HEK293 (cell line): ENCODE measurements at regions not wholly inside any gene's neighbourhood (a gene's known extent, or its start where the extent isn't known, plus 50 kb on each side); places are given as distances from the start of the nearest gene placed in this dataset.

Source experiments
- CTCF ChIA-PET: fragments of 350-600 bp; formaldehyde crosslinking; extraction: SDS; loops from one replicate; lab custom pipeline; 2021; ENCODE audit warnings: antibody characterized with exemption; lab: Yijun Ruan, JAX
- POLR2A ChIA-PET: fragments of 300-600 bp; formaldehyde crosslinking; extraction: SDS; loops from one replicate; lab custom pipeline; 2020; ENCODE audit warnings: antibody characterized with exemption, inconsistent platforms; lab: Yijun Ruan, JAX
- H3K27ac ChIP-seq: fragments of 200-500 bp; sonication (Bioruptor generic); 2 replicates; pipeline ENCODE4 v1.5.1; 2014; ENCODE audit warnings: low read depth, low read length, control low read depth, inconsistent platforms; ENCODE audit errors: extremely low read depth
- H3K36me3 ChIP-seq, 2 experiments: fragments of 200-500 bp in 1 of 2; sonication (Bioruptor generic) in 1 of 2; 1 replicate in 1 of 2; 2 replicates in 1 of 2; pipeline ENCODE4 v1.5.1; 2014 to 2017; ENCODE audit warnings: inconsistent platforms in 2 of 2, low read length in 2 of 2; ENCODE audit not compliant: control insufficient read depth in 2 of 2, insufficient read depth in 1 of 2
- H3K4me1 ChIP-seq: fragments of 200-500 bp; sonication (Bioruptor generic); 2 replicates; pipeline ENCODE4 v1.5.1; 2014; ENCODE audit warnings: mild to moderate bottlenecking, low read length, inconsistent platforms; ENCODE audit not compliant: control insufficient read depth, insufficient read depth
- H3K4me3 ChIP-seq: 2 replicates; pipeline ENCODE4 v1.5.1; 2011; ENCODE audit warnings: low read depth, mild to moderate bottlenecking, control low read depth, low read length, moderate library complexity
- H3K9me3 ChIP-seq: fragments of 200-500 bp; sonication (Bioruptor generic); 2 replicates; pipeline ENCODE4 v1.5.1; 2014; ENCODE audit warnings: low read depth, low read length, inconsistent platforms; ENCODE audit not compliant: control insufficient read depth, insufficient read depth
- GLI2 ChIP-seq: fragments of 450-650 bp; formaldehyde crosslinking; IDR thresholded peaks from 2 replicates; pipeline ENCODE4; 2017; ENCODE audit warnings: missing biosample characterization, missing genetic modification characterization, low read depth, borderline replicate concordance
- GLIS2 ChIP-seq: fragments of 450-650 bp; formaldehyde crosslinking; IDR thresholded peaks from 2 replicates; pipeline ENCODE4 v1.5.1; 2016; ENCODE audit warnings: missing biosample characterization, missing genetic modification characterization
- SCRT1 ChIP-seq: fragments of 450-650 bp; formaldehyde crosslinking; IDR thresholded peaks from 2 replicates; pipeline ENCODE4 v1.5.1; 2016; ENCODE audit warnings: missing biosample characterization, missing genetic modification characterization, borderline replicate concordance
- YY1 ChIP-seq: fragments of 450-650 bp; formaldehyde crosslinking; IDR thresholded peaks from 2 replicates; pipeline ENCODE4 v1.5.1; 2018; ENCODE audit warnings: missing biosample characterization, missing genetic modification characterization
- ZNF169 ChIP-seq: fragments of 450-650 bp; formaldehyde crosslinking; IDR thresholded peaks from 2 replicates; pipeline ENCODE4 v1.5.1; 2016; ENCODE audit warnings: missing biosample characterization, missing genetic modification characterization
- ZNF211 ChIP-seq: fragments of 450-650 bp; formaldehyde crosslinking; IDR thresholded peaks from 2 replicates; pipeline ENCODE4 v1.5.1; 2016; ENCODE audit warnings: low read depth, missing biosample characterization, missing genetic modification characterization
- ZNF221 ChIP-seq: fragments of 450-650 bp; formaldehyde crosslinking; IDR thresholded peaks from 2 replicates; pipeline ENCODE4 v1.5.1; 2017; ENCODE audit warnings: missing biosample characterization, missing genetic modification characterization, borderline replicate concordance
- ZNF239 ChIP-seq: fragments of 450-650 bp; formaldehyde crosslinking; IDR thresholded peaks from 2 replicates; pipeline ENCODE4 v1.5.1; 2016; ENCODE audit warnings: missing biosample characterization, missing genetic modification characterization
- ZNF404 ChIP-seq: fragments of 450-650 bp; formaldehyde crosslinking; IDR thresholded peaks from 2 replicates; pipeline ENCODE4 v1.5.1; 2017; ENCODE audit warnings: missing biosample characterization, missing genetic modification characterization
- ZNF510 ChIP-seq: fragments of 450-650 bp; formaldehyde crosslinking; IDR thresholded peaks from 2 replicates; pipeline ENCODE4 v1.5.1; 2018; ENCODE audit warnings: mild to moderate bottlenecking, missing genetic modification characterization, missing biosample characterization; ENCODE audit not compliant: insufficient replicate concordance
- ZNF548 ChIP-seq: fragments of 450-650 bp; formaldehyde crosslinking; IDR thresholded peaks from 2 replicates; pipeline ENCODE4 v1.5.1; 2016; ENCODE audit warnings: missing biosample characterization, missing genetic modification characterization
- ZNF571 ChIP-seq: fragments of 450-650 bp; formaldehyde crosslinking; IDR thresholded peaks from 2 replicates; pipeline ENCODE4 v1.5.0; 2017; ENCODE audit warnings: missing biosample characterization, missing genetic modification characterization
- ZNF629 ChIP-seq: fragments of 450-650 bp; formaldehyde crosslinking; IDR thresholded peaks from 2 replicates; pipeline ENCODE4 v1.5.1; 2017; ENCODE audit warnings: missing biosample characterization, missing genetic modification characterization
- ZNF658 ChIP-seq: fragments of 450-650 bp; formaldehyde crosslinking; IDR thresholded peaks from 2 replicates; pipeline ENCODE4; 2016; ENCODE audit warnings: missing biosample characterization, missing genetic modification characterization
- ZNF76 ChIP-seq: fragments of 450-650 bp; formaldehyde crosslinking; IDR thresholded peaks from 2 replicates; pipeline ENCODE4; 2016; ENCODE audit warnings: low read depth, missing biosample characterization, missing genetic modification characterization, borderline replicate concordance
- ZNF776 ChIP-seq: fragments of 450-650 bp; formaldehyde crosslinking; IDR thresholded peaks from 2 replicates; pipeline ENCODE4 v1.5.0; 2017; ENCODE audit warnings: missing biosample characterization, missing genetic modification characterization, borderline replicate concordance
- TF ChIP-seq, protein P1 (sequence below): fragments of 450-650 bp; formaldehyde crosslinking; IDR thresholded peaks from 2 replicates; pipeline ENCODE4 v1.5.1; 2016; ENCODE audit warnings: missing biosample characterization, missing genetic modification characterization
- TF ChIP-seq, protein P2 (sequence below): fragments of 450-650 bp; formaldehyde crosslinking; IDR thresholded peaks from 2 replicates; pipeline ENCODE4 v1.5.1; 2017; ENCODE audit warnings: missing biosample characterization, missing genetic modification characterization
- TF ChIP-seq, protein P3 (sequence below): fragments of 450-650 bp; formaldehyde crosslinking; IDR thresholded peaks from 2 replicates; pipeline ENCODE4 v1.5.1; 2016; ENCODE audit warnings: missing biosample characterization, missing genetic modification characterization

DNA sequence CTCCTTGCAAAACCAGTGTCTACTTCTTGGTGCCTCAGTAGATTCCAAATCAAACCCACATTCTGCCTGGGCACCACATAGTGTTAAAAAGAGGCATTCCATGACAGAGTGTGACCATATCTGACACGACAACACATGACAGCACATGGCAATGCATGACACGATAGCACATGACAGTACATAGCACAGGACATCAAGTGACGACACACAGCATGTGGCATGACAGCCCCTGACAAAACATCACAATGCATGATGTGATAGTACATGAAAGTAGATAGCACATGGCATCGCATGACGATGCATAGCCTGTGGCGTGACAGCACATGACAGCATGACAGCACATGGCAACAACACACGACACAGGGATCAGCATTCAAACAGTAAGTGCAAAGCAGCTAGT is 845.9 kb upstream of the SALL3 start:
- TF ChIP-seq ZNF658 (tag by site-specific recombination) (no peak), SCRT1 (tag by site-specific recombination) (no peak)
- H3K4me1 ChIP-seq = no peaks in the 10 kb centered on the region
- no peaks in the 10 kb centered on the region for H3K36me3 ChIP-seq
- H3K4me3 ChIP-seq = no peak overlapping the region
- H3K9me3 ChIP-seq = no peaks in the 10 kb centered on the region
- H3K27ac ChIP-seq = no peak overlapping the region
- CTCF ChIA-PET = interaction anchor here (1.1 kb wide), 1 partner anchor 526 kb away, joined by 4 read pairs; no protein-coding TSS in a partner anchor
- POLR2A ChIA-PET = interaction anchor here (1.1 kb wide), 1 partner anchor 15 kb away, joined by 3 read pairs; no protein-coding TSS in a partner anchor

DNA sequence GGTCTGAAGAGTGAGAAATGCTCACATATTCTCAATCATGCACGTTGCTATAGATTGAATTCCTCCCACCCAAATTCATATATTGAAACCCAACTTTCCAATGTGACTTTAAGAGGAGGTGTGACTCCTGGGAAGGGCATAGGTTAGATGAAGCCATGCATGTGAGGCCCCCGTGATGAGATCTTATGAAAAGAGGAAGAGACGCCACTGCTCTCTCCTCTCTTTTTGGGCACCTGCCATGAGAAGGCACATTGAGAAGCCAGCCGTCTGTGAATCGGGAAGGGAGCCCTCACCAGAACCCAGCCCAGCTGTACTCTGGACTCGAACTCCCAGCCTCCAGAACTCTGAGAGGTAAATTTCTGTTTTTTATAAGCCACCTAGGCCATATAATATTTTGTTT is 842.6 kb upstream of the SALL3 start:
- H3K36me3 ChIP-seq = no peaks in the 10 kb centered on the region
- H3K9me3 ChIP-seq = no peaks in the 10 kb centered on the region
- CTCF ChIA-PET = interaction anchor here (1.0 kb wide), 1 partner anchor 19 kb away, joined by 3 read pairs; no protein-coding TSS in a partner anchor
- H3K27ac ChIP-seq = no peak overlapping the region
- H3K4me1 ChIP-seq = no peaks in the 10 kb centered on the region
- POLR2A ChIA-PET = no interaction called here
- no peak overlapping the region for H3K4me3 ChIP-seq
- TF ChIP-seq ZNF211 (no peak), ZNF776 (no peak), ZNF629 (tag by site-specific recombination) (no peak), GLI2 (tag by site-specific recombination) (no peak), GLIS2 (tag by site-specific recombination) (no peak), ZNF76 (no peak), ZNF239 (tag by site-specific recombination) (no peak)
- TF ChIP-seq, protein P1, sequence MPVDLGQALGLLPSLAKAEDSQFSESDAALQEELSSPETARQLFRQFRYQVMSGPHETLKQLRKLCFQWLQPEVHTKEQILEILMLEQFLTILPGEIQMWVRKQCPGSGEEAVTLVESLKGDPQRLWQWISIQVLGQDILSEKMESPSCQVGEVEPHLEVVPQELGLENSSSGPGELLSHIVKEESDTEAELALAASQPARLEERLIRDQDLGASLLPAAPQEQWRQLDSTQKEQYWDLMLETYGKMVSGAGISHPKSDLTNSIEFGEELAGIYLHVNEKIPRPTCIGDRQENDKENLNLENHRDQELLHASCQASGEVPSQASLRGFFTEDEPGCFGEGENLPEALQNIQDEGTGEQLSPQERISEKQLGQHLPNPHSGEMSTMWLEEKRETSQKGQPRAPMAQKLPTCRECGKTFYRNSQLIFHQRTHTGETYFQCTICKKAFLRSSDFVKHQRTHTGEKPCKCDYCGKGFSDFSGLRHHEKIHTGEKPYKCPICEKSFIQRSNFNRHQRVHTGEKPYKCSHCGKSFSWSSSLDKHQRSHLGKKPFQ (tag by site-specific recombination) = no peak
- TF ChIP-seq, all 188 proteins: peak for 0

DNA sequence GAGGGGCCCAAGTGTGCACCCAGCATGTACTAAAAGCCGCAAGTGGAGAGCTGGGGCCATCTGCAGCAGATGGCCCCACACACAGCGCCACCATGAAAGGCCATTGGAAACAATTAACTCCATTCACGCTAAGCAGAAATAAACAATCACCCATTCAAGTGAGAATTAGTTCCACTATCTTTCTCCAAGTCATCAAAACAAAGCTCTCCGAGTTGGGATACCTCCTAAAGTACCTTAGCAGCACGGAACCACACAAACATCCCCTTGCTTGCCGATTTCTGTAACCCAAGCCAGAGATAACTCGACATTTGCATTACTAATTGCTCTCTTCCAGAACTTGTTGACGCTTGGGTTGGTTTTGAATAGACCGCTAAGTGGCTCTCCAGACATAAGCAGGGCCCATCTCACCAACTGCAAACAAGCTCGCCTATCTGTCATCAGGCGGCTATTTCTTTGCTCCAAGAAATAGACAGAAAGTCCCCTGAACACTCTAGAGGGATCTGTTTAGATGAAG is 840.6 kb upstream of the SALL3 start:
- ChIA-PET CTCF (no interaction called here), POLR2A (no interaction called here)
- H3K27ac ChIP-seq = no peak overlapping the region
- no peaks in the 10 kb centered on the region for H3K4me1 ChIP-seq
- no peaks in the 10 kb centered on the region for H3K9me3 ChIP-seq
- no peaks in the 10 kb centered on the region for H3K36me3 ChIP-seq
- TF ChIP-seq, protein P2, sequence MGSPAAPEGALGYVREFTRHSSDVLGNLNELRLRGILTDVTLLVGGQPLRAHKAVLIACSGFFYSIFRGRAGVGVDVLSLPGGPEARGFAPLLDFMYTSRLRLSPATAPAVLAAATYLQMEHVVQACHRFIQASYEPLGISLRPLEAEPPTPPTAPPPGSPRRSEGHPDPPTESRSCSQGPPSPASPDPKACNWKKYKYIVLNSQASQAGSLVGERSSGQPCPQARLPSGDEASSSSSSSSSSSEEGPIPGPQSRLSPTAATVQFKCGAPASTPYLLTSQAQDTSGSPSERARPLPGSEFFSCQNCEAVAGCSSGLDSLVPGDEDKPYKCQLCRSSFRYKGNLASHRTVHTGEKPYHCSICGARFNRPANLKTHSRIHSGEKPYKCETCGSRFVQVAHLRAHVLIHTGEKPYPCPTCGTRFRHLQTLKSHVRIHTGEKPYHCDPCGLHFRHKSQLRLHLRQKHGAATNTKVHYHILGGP (tag by site-specific recombination) = no peak
- TF ChIP-seq ZNF548 (tag by site-specific recombination) = no peak
- TF ChIP-seq ZNF510 = no peak
- no peak for TF ChIP-seq ZNF571 (tag by site-specific recombination)
- no peak for TF ChIP-seq ZNF658 (tag by site-specific recombination)
- TF ChIP-seq ZNF221 (tag by site-specific recombination) = no peak
- H3K4me3 ChIP-seq = no peak overlapping the region

DNA sequence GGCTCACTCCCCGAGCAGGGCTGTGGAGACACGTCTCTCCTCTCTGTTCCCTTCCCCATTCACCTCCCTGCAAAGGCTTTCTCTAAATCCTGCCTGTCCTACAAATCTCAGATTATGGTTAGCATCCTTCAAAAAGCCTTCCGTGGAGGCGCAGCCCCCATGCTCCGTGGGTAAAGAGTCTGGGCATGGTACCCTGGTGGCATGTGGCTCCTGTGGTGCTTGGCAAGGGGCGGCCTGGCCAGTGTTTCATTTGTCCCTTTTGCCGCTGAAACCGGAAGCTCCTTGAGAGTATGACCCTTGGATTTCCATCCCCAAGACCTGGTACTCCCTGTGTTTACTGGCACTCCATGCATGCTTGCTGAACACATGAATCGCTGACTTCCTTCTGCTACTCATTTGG is 839.3 kb upstream of the SALL3 start:
- ChIA-PET POLR2A (no interaction called here), CTCF (interaction anchor here (0.7 kb wide), 1 partner anchor 16 kb away, joined by 3 read pairs; no protein-coding TSS in a partner anchor)

More for the DNA sequence above, 839.3 kb upstream of the SALL3 start:
- no peak overlapping the region for H3K4me3 ChIP-seq
- no peak for TF ChIP-seq YY1 (tag by site-specific recombination)
- TF ChIP-seq ZNF404 (tag by site-specific recombination) = no peak
- no peak for TF ChIP-seq ZNF169 (tag by site-specific recombination)
- TF ChIP-seq ZNF239 (tag by site-specific recombination) = no peak
- TF ChIP-seq, protein P3, sequence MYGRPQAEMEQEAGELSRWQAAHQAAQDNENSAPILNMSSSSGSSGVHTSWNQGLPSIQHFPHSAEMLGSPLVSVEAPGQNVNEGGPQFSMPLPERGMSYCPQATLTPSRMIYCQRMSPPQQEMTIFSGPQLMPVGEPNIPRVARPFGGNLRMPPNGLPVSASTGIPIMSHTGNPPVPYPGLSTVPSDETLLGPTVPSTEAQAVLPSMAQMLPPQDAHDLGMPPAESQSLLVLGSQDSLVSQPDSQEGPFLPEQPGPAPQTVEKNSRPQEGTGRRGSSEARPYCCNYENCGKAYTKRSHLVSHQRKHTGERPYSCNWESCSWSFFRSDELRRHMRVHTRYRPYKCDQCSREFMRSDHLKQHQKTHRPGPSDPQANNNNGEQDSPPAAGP = no peak
- H3K4me1 ChIP-seq = no peaks in the 10 kb centered on the region
- H3K36me3 ChIP-seq = no peaks in the 10 kb centered on the region
- no peak overlapping the region for H3K27ac ChIP-seq
- no peaks in the 10 kb centered on the region for H3K9me3 ChIP-seq
